Heart right ventricle (tissue), 16 donors: ENCODE measurements at regions not wholly inside any gene's neighbourhood (a gene's known extent, or its start where the extent isn't known, plus 50 kb on each side); places are given as distances from the start of the nearest gene placed in this dataset.

ENCODE experiments used
- ATAC-seq, 8 donors: fragments of 200-7000 bp; cut with Tn5 transposase; one replicate each; pipeline ENCODE4 v1.9.1; 2020; ENCODE audit warnings: mild to moderate bottlenecking in 8 of 8, moderate library complexity in 8 of 8, moderate number of reproducible peaks in 1 of 8
- DNase-seq, 2 donors: peaks; one replicate each; pipeline ENCODE4 v3.0.0-alpha.2; 2020
- H3K27ac ChIP-seq, 10 donors: fragments of 200-600 bp; sonication (generic) in 2 of 10; one replicate each; pipeline versions ENCODE4 v1.5.0 to v1.8.0; 2020 to 2022; ENCODE audit warnings: mild to moderate bottlenecking in 3 of 10
- H3K27me3 ChIP-seq, 7 donors: fragments of 200-600 bp; one replicate each; pipeline ENCODE4 v1.8.0; 2021 to 2022; ENCODE audit warnings: mild to moderate bottlenecking in 2 of 7
- H3K36me3 ChIP-seq, 9 donors: fragments of 200-600 bp; sonication (generic) in 1 of 9; one replicate each; pipeline versions ENCODE4 v1.5.0 to v1.8.0; 2020 to 2022; ENCODE audit warnings: mild to moderate bottlenecking in 2 of 9
- H3K4me1 ChIP-seq, 9 donors: fragments of 200-600 bp; sonication (generic) in 1 of 9; one replicate each; pipeline versions ENCODE4 v1.5.0 to v1.8.0; 2020 to 2022; ENCODE audit warnings: mild to moderate bottlenecking in 4 of 9
- H3K4me3 ChIP-seq, 10 donors: fragments of 200-600 bp; sonication (generic) in 2 of 10; one replicate each; pipeline versions ENCODE4 v1.5.0 to v1.8.0; 2020 to 2022; ENCODE audit warnings: mild to moderate bottlenecking in 7 of 10, moderate library complexity in 2 of 10
- H3K9me3 ChIP-seq, 11 donors: fragments of 200-600 bp in 10 of 11; sonication (generic) in 2 of 11; one replicate each; pipeline versions ENCODE4 v1.5.0 to v1.8.0; 2013 to 2022; ENCODE audit warnings: mild to moderate bottlenecking in 2 of 11, control low read depth in 1 of 11, moderate library complexity in 1 of 11
- CTCF ChIP-seq, 9 donors: fragments of 200-600 bp; sonication (generic) in 2 of 9; IDR thresholded peaks; one replicate each; pipeline versions ENCODE4 v1.5.0 to v1.8.0; 2021 to 2022; ENCODE audit warnings: antibody characterized with exemption in 9 of 9, mild to moderate bottlenecking in 5 of 9, moderate library complexity in 1 of 9
- WGBS, 2 donors: extraction: QIAGEN DNeasy Blood & Tissue Kit; methylation state at CpG; one replicate each; pipeline ENCODE4 v1.1.7; 2013; ENCODE audit warnings: inconsistent platforms in 1 of 2; 5-methylcytosine and 5-hydroxymethylcytosine counted together
- intact Hi-C, 10 donors: fragments of 100-400 bp; cut with DNase I; formaldehyde crosslinking; loops; one replicate each; pipeline versions ENCODE4 v1.11.1 to v1.14.2; 2022
- donor health status: Arrhythmogenic right ventricular cardiomyopathy.
- donor health status: ischemic (EF 13 %, LVEDD 7.1; RV severe dilation, severe dysfunction).
- donor health status: healthy with polysubstance abuse.
- donor health status: DM: no; HTN: yes; CAD: no.
- donor health status: DM: no; HTN: no; CAD: no.
- donor health status: ischemic (EF 25% LVEDD 6.9; RV normal size, moderate dysfunction).
- donor health status: ischemic (EF 25% LVEDD 5.7; RV mildly dilated, moderate dysfunction).
- donor health status: healthy.
- donor health status: DM: yes; HTN: yes; CAD: no.
- donor health status: Ischemic cardiomyopathy.
- donor health status: ischemic (EF 35%, LVEDD 5.7; RV mildly dilated, moderate dysfunction).
- donor health status: nonischemic (EF 11% LVEDD 7.7; RV severe dilation, severe dysfunction).
- donor health status: DM: yes; HTN: yes; CAD: no.
- donor health status: PGD.
- donor health status: ischemic (EF 29% LVEDD 5.4; RV normal size, mild dysfunction).
- donor health status: nonischemic (EF 23%, LVEDD 6.1; RV moderate dilation, normal function).

GRCh38 chr1:94743862-94744261 is 76.3 kb upstream of the SLC44A3 start:
- DNase-seq (no peak), ATAC-seq (peak in 2 of 8 donors; percentile 25 to 32)
- Histone ChIP-seq H3K9me3 (peaks cover 0 to 2% (median 0%) of the 10 kb centered on the region in 11 donors), H3K27me3 (no peaks in the 10 kb centered on the region), H3K4me3 (no peak overlapping the region), H3K27ac (no peak overlapping the region), H3K36me3 (no peaks in the 10 kb centered on the region), H3K4me1 (peaks cover 0 to 40% (median 0%) of the 10 kb centered on the region in 9 donors)
- 78 to 93% methylated on average over 1 of the region's 1 CpG for WGBS, 2 donors
- intact Hi-C loops: no loop called here
- TF ChIP-seq CTCF (IDR thresholded peaks at IDR 0.05): no peak

- intact Hi-C loops: no loop called here
- 98 to 99% methylated on average over 2 of the region's 2 CpGs for WGBS, 2 donors
- H3K4me1 ChIP-seq: peaks cover 0 to 44% (median 5%) of the 10 kb centered on the region in 9 donors
- H3K27ac ChIP-seq: peak overlapping the region in 1 of 10 donors; percentile 3
- no peaks in the 10 kb centered on the region for H3K36me3 ChIP-seq
- H3K4me3 ChIP-seq: no peak overlapping the region
- H3K27me3 ChIP-seq: no peaks in the 10 kb centered on the region
- ATAC-seq (no peak), DNase-seq (no peak)
- no peak for TF ChIP-seq CTCF (IDR thresholded peaks at IDR 0.05)
- no peaks in the 10 kb centered on the region for H3K9me3 ChIP-seq
Observed at GRCh38 chr1:94741996-94742395, 78.2 kb upstream of the SLC44A3 start.

- no peaks in the 10 kb centered on the region for H3K27me3 ChIP-seq
- peak in 1 of 8 donors; percentile 5 for ATAC-seq
- no peak for TF ChIP-seq CTCF (IDR thresholded peaks at IDR 0.05)
- H3K27ac ChIP-seq: peak overlapping the region in 1 of 10 donors; percentile 3
- 70 to 80% methylated on average over 2 of the region's 2 CpGs for WGBS, 2 donors
- DNase-seq: no peak
- H3K4me3 ChIP-seq: no peak overlapping the region
- H3K9me3 ChIP-seq: no peaks in the 10 kb centered on the region
- peaks cover 0 to 42% (median 6%) of the 10 kb centered on the region in 9 donors for H3K4me1 ChIP-seq
- H3K36me3 ChIP-seq: no peaks in the 10 kb centered on the region
- intact Hi-C loops: no loop called here
Observed at GRCh38 chr1:94741510-94741909, 78.6 kb upstream of the SLC44A3 start.

- no peaks in the 10 kb centered on the region for H3K9me3 ChIP-seq
- peaks cover 0 to 50% (median 15%) of the 10 kb centered on the region in 9 donors for H3K4me1 ChIP-seq
- intact Hi-C loops: loop anchor here in 2 of 10 donors (5.0 to 10.0 kb wide), 2 partner anchors 55 to 77 kb away; no protein-coding TSS in a partner anchor
- peak overlapping the region in 1 of 10 donors; percentile 1 for H3K27ac ChIP-seq
- DNase-seq: no peak
- TF ChIP-seq CTCF (IDR thresholded peaks at IDR 0.05): no peak
- no peaks in the 10 kb centered on the region for H3K36me3 ChIP-seq
- H3K4me3 ChIP-seq: no peak overlapping the region
- H3K27me3 ChIP-seq: no peaks in the 10 kb centered on the region
- 72 to 79% methylated on average over 7 of the region's 7 CpGs for WGBS, 2 donors
- peak in 3 of 8 donors; percentile 32 to 67 (median 56) for ATAC-seq
Observed at GRCh38 chr1:94739521-94740061, 80.6 kb upstream of the SLC44A3 start.
